NCI-H146 treated with DMSO at 0.1 percent for 48 hours (cell line): ENCODE measurements at regions not wholly inside any gene's neighbourhood (a gene's known extent, or its start where the extent isn't known, plus 50 kb on each side); places are given as distances from the start of the nearest gene placed in this dataset.

Experiments used
- DNase-seq: peaks from one replicate; lab custom pipeline; 2025; ENCODE audit not compliant: unreplicated experiment; lab: John Stamatoyannopoulos, UW

- no peak for DNase-seq
These were observed 365.8 kb upstream of the RGMA start for GRCh38 chr15:93454788-93455187.

GRCh38 chr15:93452537-93453211 is 363.7 kb upstream of the RGMA start:
- no peak for DNase-seq

DNA sequence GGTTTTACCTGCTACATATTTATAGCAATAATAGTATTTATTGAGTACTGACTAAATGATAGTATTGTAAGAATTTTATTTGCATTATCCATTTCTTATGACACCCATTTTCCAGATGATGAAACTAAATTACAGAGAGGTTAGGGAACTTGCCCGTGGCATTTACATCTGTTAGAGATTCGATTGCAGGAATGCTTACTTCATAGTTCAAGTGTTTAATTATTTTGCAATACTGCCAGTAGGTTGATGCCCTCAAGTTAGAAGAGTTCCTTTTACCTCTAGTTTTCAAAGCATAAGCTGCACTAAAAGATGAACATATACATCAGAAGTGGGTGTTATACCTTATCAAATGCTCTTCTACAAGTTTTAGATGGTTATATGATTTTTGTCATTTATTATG is 362.8 kb upstream of the RGMA start:
- no peak for DNase-seq

DNA sequence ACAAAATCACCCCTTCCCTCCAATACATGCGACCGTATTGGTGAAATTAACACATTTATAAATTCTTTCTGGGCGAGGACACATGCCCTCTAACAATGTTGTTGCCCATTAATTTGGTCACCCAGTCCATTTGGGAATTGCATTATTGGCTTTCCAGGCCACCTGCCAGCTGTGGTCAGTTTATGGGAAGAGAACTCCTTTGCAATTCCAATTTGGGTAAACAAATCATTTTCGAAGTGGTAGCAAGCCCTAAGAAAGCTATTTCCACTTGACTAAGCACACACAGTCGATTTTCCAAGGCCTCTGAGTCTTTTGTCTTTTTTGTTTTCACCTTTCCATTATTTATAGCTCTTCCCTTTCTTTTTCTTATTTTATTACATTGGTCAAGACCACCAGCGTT is 362.3 kb upstream of the RGMA start:
- peak; percentile 71 for DNase-seq

DNA sequence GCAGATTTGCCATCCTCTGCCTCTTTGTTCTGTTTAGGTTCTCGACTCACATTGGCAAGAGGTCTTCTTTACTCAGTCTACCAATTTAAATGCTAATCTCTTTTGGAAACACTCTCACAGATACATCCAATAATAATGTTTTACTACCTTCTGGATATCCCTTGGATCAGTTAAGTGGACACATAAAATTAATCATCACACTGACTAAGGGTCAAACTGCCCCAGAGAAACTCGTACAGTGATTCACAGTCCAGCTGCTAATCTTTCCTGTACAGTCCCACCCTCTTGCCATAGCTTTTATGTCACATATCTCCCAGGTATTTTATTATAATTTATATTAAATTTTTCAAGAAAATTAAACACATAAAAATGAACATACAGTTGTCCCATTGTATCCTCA is 360.8 kb upstream of the RGMA start:
- DNase-seq = no peak

- no peak for DNase-seq
These were observed 349.3 kb upstream of the RGMA start for GRCh38 chr15:93438310-93438709.

DNA sequence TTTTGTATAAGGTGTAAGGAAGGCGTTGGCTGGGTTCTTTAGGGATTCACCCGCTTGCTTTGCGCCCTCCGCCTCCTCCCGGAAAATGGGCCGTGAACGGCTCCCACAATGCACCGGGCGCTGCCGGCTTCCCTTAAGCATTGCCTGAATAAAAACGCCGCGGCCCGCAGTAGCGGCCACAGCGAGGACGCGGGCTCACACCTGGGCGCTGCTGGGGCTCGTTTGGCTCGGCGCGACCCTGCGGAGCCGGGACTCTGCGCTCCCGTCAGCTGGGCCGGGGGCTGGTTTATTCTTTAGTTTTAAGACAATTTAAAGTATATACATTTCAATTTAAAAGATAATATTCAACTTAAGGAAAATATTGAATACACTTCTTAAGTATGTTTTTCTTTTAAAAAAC is 343.5 kb upstream of the RGMA start:
- DNase-seq = no peak

GRCh38 chr15:93428807-93429351 is 339.9 kb upstream of the RGMA start:
- no peak for DNase-seq

GRCh38 chr15:93428150-93428549 is 339.1 kb upstream of the RGMA start:
- peak; percentile 35 for DNase-seq

- DNase-seq = no peak
These were observed 335.1 kb upstream of the RGMA start for GRCh38 chr15:93424131-93424530.

- DNase-seq = no peak
These were observed 333.5 kb upstream of the RGMA start for GRCh38 chr15:93422476-93422875.

DNA sequence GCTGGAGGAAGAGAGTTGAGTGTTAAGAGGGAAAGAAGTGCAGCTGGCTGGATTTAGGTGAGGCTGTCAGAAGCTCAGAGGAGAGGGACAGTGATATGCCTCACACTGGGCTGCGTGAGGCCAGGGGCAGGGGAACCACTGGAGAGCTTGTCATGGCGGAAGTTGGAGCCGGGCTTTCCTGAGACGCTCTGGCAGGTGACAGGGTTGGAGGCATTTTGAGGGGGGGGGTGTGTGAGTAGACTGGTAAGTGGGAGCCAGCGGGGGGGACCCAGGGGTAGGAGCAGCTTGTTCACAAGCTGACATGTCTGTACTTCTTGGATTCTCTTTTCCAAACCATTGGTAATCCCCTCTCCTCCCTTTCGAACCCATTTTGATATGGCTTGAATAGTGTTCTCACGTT is 331.5 kb upstream of the RGMA start:
- DNase-seq = no peak

- DNase-seq = no peak
These were observed 331.0 kb upstream of the RGMA start for GRCh38 chr15:93420050-93420452.

- no peak for DNase-seq
These were observed 329.6 kb upstream of the RGMA start for GRCh38 chr15:93418566-93418965.

DNA sequence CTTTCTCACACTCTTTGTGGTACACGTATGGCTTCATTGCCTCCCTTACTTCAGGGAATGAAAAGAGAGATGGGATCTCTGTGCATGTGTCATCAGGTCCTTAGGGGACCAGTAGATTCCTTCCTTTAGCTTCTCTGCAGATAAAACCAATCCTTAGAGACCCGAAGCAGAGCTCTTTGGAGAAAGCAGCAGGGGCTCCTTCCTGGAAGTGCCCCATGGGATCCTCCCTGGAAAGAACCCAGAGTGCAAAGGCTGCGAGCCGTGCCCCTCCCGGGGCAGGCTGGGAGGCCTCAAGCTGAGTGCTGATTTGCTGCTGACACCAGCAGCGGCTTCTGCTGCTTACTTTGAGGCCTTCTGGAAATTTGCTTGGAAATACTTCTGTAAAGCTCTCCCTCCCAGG is 328.6 kb upstream of the RGMA start:
- no peak for DNase-seq

- no peak for DNase-seq
These were observed 328.1 kb upstream of the RGMA start for GRCh38 chr15:93417156-93417555.

DNA sequence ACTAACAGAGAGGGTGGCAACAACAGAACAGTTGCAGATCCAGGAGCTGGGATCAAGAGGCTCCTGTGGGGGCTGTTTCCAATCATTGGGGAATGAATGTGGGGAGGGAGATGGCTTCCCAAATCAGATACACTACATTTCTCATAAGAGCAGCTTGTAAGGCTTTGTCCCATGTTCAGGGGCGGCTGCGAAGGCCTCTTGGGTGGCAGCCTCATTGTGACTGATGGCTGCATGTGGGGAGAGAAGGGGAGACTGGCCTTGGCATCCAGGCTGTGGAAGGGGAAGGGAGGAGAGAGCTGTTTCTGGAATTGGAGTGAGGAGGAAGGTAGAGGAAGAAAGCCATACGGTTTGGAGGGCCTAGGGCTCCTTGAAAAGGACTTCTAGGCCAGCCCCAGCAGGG is 326.6 kb upstream of the RGMA start:
- DNase-seq = no peak

GRCh38 chr15:93414576-93415231 is 325.7 kb upstream of the RGMA start:
- no peak for DNase-seq

DNA sequence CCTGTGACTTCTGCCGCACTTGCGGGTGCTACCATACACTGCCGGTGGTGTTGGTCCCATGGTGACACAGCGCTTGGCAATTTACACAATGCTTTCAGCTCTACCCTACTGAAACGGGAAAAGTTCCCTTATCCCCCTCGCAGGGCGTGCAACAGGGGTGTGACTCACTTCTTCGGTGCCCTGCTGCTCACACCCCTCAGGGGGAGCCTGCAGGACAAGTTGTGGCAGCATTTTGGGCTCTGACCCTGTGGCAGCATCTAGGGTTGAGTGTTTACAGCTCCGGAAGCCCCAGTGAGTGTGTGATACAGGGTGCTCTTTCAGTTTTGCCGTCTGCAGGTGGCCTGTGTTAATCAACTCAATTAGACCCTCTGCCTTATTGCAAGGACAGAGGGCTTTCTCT is 324.7 kb upstream of the RGMA start:
- no peak for DNase-seq

DNA sequence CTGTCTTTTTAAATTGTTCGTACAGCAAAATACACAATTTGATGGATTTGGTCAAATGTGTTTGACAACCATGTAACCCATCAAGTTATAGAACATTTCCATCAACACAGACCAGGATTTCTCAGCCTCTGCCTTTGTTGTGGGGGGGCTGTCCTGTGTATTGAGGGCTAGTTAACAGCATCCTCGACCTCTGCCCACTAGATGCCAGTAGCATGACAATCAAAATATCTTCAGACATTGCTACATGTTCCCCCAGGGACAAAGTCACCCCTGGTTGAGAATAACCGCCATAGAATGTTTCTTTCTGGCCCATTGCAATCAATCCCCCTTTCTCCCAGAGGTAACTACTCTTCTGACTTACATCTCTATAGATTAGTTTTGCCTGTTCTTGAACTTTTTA is 310.1 kb upstream of the RGMA start:
- no peak for DNase-seq

- DNase-seq = no peak
These were observed 300.2 kb upstream of the RGMA start for GRCh38 chr15:93389211-93389610.

DNA sequence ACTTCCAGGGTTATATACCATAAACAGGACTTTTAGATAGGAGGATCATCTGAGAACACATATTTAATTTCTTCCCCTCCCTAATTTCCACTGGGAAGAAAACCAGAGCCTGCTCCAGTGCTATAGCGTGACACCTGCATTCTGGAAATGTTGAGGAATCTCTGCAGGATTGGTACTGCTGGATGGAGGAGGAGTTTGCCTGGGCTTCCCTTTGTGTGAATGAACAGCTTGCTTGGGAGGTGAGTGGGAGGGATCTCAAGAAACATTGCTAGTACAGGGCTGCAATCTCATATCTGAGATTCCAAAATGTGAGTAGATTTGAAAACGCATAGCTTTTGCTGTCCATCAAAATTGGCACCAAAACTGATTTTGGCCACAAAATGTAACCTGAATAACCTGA is 295.9 kb upstream of the RGMA start:
- no peak for DNase-seq
